MM.1S (cell line): ENCODE measurements at regions not wholly inside any gene's neighbourhood (a gene's known extent, or its start where the extent isn't known, plus 50 kb on each side); places are given as distances from the start of the nearest gene placed in this dataset.

Source experiments
- DNase-seq: peaks from one replicate; pipeline ENCODE4 v3.0.0-alpha.2; 2015
- H2AFZ ChIP-seq: fragments of 300-600 bp; sonication (generic); 2 replicates; pipeline ENCODE4 v1.6.0; 2016; ENCODE audit warnings: antibody characterized with exemption, low read length
- H3F3A ChIP-seq: fragments of 300-600 bp; sonication (generic); 2 replicates; pipeline ENCODE4 v1.6.1; 2016; ENCODE audit warnings: mild to moderate bottlenecking, antibody characterized with exemption, low read length, moderate library complexity, mixed read lengths; ENCODE audit not compliant: insufficient read depth
- H3K27ac ChIP-seq: fragments of 300-600 bp; sonication (generic); 2 replicates; pipeline ENCODE4 v1.5.1; 2016; ENCODE audit warnings: mild to moderate bottlenecking, low read length
- H3K27me3 ChIP-seq: fragments of 300-600 bp; sonication (generic); replicated peaks from 2 replicates; pipeline ENCODE4 v1.6.0; 2016; ENCODE audit warnings: low read length; ENCODE audit not compliant: insufficient read depth
- H3K36me3 ChIP-seq: fragments of 300-600 bp; sonication (generic); replicated peaks from 2 replicates; pipeline ENCODE4 v1.6.1; 2016; ENCODE audit warnings: mild to moderate bottlenecking, low read length, mixed read lengths; ENCODE audit not compliant: insufficient read depth
- H3K4me1 ChIP-seq: fragments of 300-600 bp; sonication (generic); 2 replicates; pipeline ENCODE4 v1.6.1; 2016; ENCODE audit warnings: low read length, mixed read lengths
- H3K4me2 ChIP-seq: fragments of 300-600 bp; sonication (generic); 2 replicates; pipeline ENCODE4 v1.6.0; 2016; ENCODE audit warnings: low read depth, low read length
- H3K4me3 ChIP-seq: fragments of 300-600 bp; sonication (generic); 2 replicates; pipeline ENCODE4 v1.5.1; 2016; ENCODE audit warnings: low read length, mixed read lengths
- H3K79me2 ChIP-seq: fragments of 300-600 bp; sonication (generic); 2 replicates; pipeline ENCODE4 v1.6.1; 2016; ENCODE audit warnings: mixed run types, low read length, mixed read lengths
- H3K9ac ChIP-seq: fragments of 300-600 bp; sonication (generic); 2 replicates; pipeline ENCODE4 v1.6.1; 2016; ENCODE audit warnings: low read length, mixed read lengths
- H3K9me2 ChIP-seq: fragments of 300-600 bp; sonication (generic); replicated peaks from 2 replicates; pipeline ENCODE4 v1.6.1; 2016; ENCODE audit warnings: mild to moderate bottlenecking, low read length, mixed read lengths; ENCODE audit not compliant: insufficient read depth
- H3K9me3 ChIP-seq: fragments of 300-600 bp; sonication (generic); replicated peaks from 2 replicates; pipeline ENCODE4 v1.6.1; 2016; ENCODE audit warnings: mild to moderate bottlenecking, low read length, mixed read lengths; ENCODE audit not compliant: insufficient read depth
- H4K20me1 ChIP-seq: fragments of 300-600 bp; sonication (generic); 2 replicates; pipeline ENCODE4 v1.6.1; 2016; ENCODE audit warnings: mild to moderate bottlenecking, low read length, moderate library complexity, mixed read lengths; ENCODE audit not compliant: insufficient read depth
- CTCF ChIP-seq: fragments of 300-600 bp; sonication (generic); IDR thresholded peaks from 2 replicates; pipeline ENCODE4 v1.5.1; 2016; ENCODE audit warnings: antibody characterized with exemption, low read length, mixed read lengths
- EZH2 ChIP-seq: fragments of 300-600 bp; sonication (generic); optimal IDR thresholded peaks from 2 replicates; pipeline ENCODE3; 2017; ENCODE audit warnings: low read depth, mild to moderate bottlenecking, antibody characterized with exemption, low read length, mixed read lengths
- EZH2phosphoT487 ChIP-seq: fragments of 300-600 bp; sonication (generic); IDR thresholded peaks from 2 replicates; pipeline ENCODE4 v1.6.1; 2018; ENCODE audit warnings: antibody characterized with exemption, low read length

- Histone ChIP-seq H2AFZ (no peak overlapping the region), H3K27me3 (no peaks in the 10 kb centered on the region)
- TF ChIP-seq EZH2phosphoT487 (no peak), EZH2 (no peak), CTCF (no peak)
Observed at GRCh38 chr18:28510210-28510609, 333.3 kb upstream of the CDH2 start.

GRCh38 chr18:28504066-28504465, 327.1 kb upstream of the CDH2 start:
- Histone ChIP-seq H3K27ac (no peak overlapping the region), H4K20me1 (no peaks in the 10 kb centered on the region), H3K9ac (no peak overlapping the region), H3K4me3 (no peak overlapping the region), H2AFZ (no peak overlapping the region), H3K4me2 (no peak overlapping the region), H3K4me1 (no peaks in the 10 kb centered on the region), H3K27me3 (no peaks in the 10 kb centered on the region), H3K9me2 (no peaks in the 10 kb centered on the region), H3K36me3 (no peaks in the 10 kb centered on the region), H3F3A (no peaks in the 10 kb centered on the region), H3K79me2 (no peaks in the 10 kb centered on the region), H3K9me3 (no peaks in the 10 kb centered on the region)
- DNase-seq, result no peak
- TF ChIP-seq EZH2phosphoT487 (no peak), EZH2 (no peak)

More at GRCh38 chr18:28510210-28510609, 333.3 kb upstream of the CDH2 start:
- H3K4me2 ChIP-seq, result no peak overlapping the region
- no peaks in the 10 kb centered on the region for H3K79me2 ChIP-seq
- no peaks in the 10 kb centered on the region for H3K9me2 ChIP-seq
- no peaks in the 10 kb centered on the region for H3K36me3 ChIP-seq
- no peaks in the 10 kb centered on the region for H3F3A ChIP-seq
- no peaks in the 10 kb centered on the region for H3K9me3 ChIP-seq
- H4K20me1 ChIP-seq, result no peaks in the 10 kb centered on the region
- H3K4me3 ChIP-seq, result no peak overlapping the region
- DNase-seq, result no peak
- no peaks in the 10 kb centered on the region for H3K4me1 ChIP-seq
- H3K9ac ChIP-seq, result no peak overlapping the region
- no peak overlapping the region for H3K27ac ChIP-seq

- no peaks in the 10 kb centered on the region for H4K20me1 ChIP-seq
- no peaks in the 10 kb centered on the region for H3K4me1 ChIP-seq
- no peak overlapping the region for H3K4me3 ChIP-seq
- no peak overlapping the region for H3K4me2 ChIP-seq
- no peaks in the 10 kb centered on the region for H3K79me2 ChIP-seq
- TF ChIP-seq CTCF (no peak), EZH2phosphoT487 (no peak), EZH2 (no peak)
- H3K9ac ChIP-seq, result no peak overlapping the region
- no peaks in the 10 kb centered on the region for H3K27me3 ChIP-seq
- DNase-seq, result no peak
- no peaks in the 10 kb centered on the region for H3F3A ChIP-seq
- H3K9me3 ChIP-seq, result no peaks in the 10 kb centered on the region
- no peaks in the 10 kb centered on the region for H3K36me3 ChIP-seq
- H3K9me2 ChIP-seq, result no peaks in the 10 kb centered on the region
- no peak overlapping the region for H3K27ac ChIP-seq
- no peak overlapping the region for H2AFZ ChIP-seq
Observed at GRCh38 chr18:28494151-28494550, 317.2 kb upstream of the CDH2 start.

- peak; percentile 39 for DNase-seq
- no peaks in the 10 kb centered on the region for H3K9me2 ChIP-seq
- TF ChIP-seq CTCF (no peak), EZH2phosphoT487 (no peak)
- peak overlapping the region; percentile 15; the same call in 1 of the 2 replicates for H3K4me3 ChIP-seq
- peak overlapping the region; percentile 19; the same call in 1 of the 2 replicates for H3K27ac ChIP-seq
- H3K4me2 ChIP-seq, result peak overlapping the region; percentile 49
- no peaks in the 10 kb centered on the region for H3K79me2 ChIP-seq
- peaks cover 4% of the 10 kb centered on the region; the same call in 1 of the 2 replicates for H3F3A ChIP-seq
- no peaks in the 10 kb centered on the region; the same call in 1 of the 2 replicates for H3K4me1 ChIP-seq
- no peaks in the 10 kb centered on the region for H4K20me1 ChIP-seq
- H3K9me3 ChIP-seq, result no peaks in the 10 kb centered on the region
- H3K9ac ChIP-seq, result no peak overlapping the region
- H2AFZ ChIP-seq, result peak overlapping the region; percentile 29; the same call in 1 of the 2 replicates
- no peaks in the 10 kb centered on the region for H3K36me3 ChIP-seq
- H3K27me3 ChIP-seq, result no peaks in the 10 kb centered on the region
Observed at GRCh38 chr18:28485918-28486317, 309.0 kb upstream of the CDH2 start.
